Activated naive CD8-positive, alpha-beta T cell (primary cell): ENCODE measurements at regions not wholly inside any gene's neighbourhood (a gene's known extent, or its start where the extent isn't known, plus 50 kb on each side); places are given as distances from the start of the nearest gene placed in this dataset.
A peak's percentile ranks its signal among the peaks of the same experiment; 100 is the strongest.

Experiments
- H3K27ac Mint-ChIP-seq: one replicate; pipeline ENCODE4 v1.8.0; 2021; ENCODE audit warnings: mixed read lengths
- H3K27me3 Mint-ChIP-seq: one replicate; pipeline ENCODE4 v1.8.0; 2021; ENCODE audit warnings: mixed read lengths
- H3K36me3 Mint-ChIP-seq: one replicate; pipeline ENCODE4 v1.8.0; 2021; ENCODE audit warnings: mixed read lengths
- H3K4me1 Mint-ChIP-seq: one replicate; pipeline ENCODE4 v1.8.0; 2021; ENCODE audit warnings: low read depth, mixed read lengths
- H3K4me3 Mint-ChIP-seq: one replicate; pipeline ENCODE4 v1.8.0; 2021; ENCODE audit warnings: mild to moderate bottlenecking, mixed read lengths
- H3K9me3 Mint-ChIP-seq: one replicate; pipeline ENCODE4 v1.8.0; 2021; ENCODE audit warnings: low read depth, mixed read lengths

- Mint-ChIP-seq H3K9me3 (no peaks in the 10 kb centered on the region), H3K4me1 (no peaks in the 10 kb centered on the region), H3K4me3 (no peak overlapping the region), H3K36me3 (peaks cover 2% of the 10 kb centered on the region), H3K27me3 (peaks cover 2% of the 10 kb centered on the region), H3K27ac (no peak overlapping the region)
Measured at GRCh38 chr3:18135060-18135814, 289.9 kb downstream of the SATB1 start.

GRCh38 chr3:18134386-18135059 lies 290.6 kb downstream of the SATB1 start:
- no peaks in the 10 kb centered on the region for H3K4me1 Mint-ChIP-seq
- H3K27ac Mint-ChIP-seq = no peak overlapping the region
- H3K4me3 Mint-ChIP-seq = no peak overlapping the region
- no peaks in the 10 kb centered on the region for H3K9me3 Mint-ChIP-seq
- peaks cover 2% of the 10 kb centered on the region for H3K36me3 Mint-ChIP-seq
- peaks cover 2% of the 10 kb centered on the region for H3K27me3 Mint-ChIP-seq

- H3K36me3 Mint-ChIP-seq = peaks cover 2% of the 10 kb centered on the region
- no peak overlapping the region for H3K27ac Mint-ChIP-seq
- no peaks in the 10 kb centered on the region for H3K4me1 Mint-ChIP-seq
Measured at GRCh38 chr3:18132991-18133390, 292.1 kb downstream of the SATB1 start.

GRCh38 chr3:18127859-18128681 lies 297.1 kb downstream of the SATB1 start:
- no peaks in the 10 kb centered on the region for H3K9me3 Mint-ChIP-seq

More at GRCh38 chr3:18132991-18133390, 292.1 kb downstream of the SATB1 start:
- Mint-ChIP-seq H3K9me3 (no peaks in the 10 kb centered on the region), H3K4me3 (no peak overlapping the region), H3K27me3 (peaks cover 2% of the 10 kb centered on the region)

DNA sequence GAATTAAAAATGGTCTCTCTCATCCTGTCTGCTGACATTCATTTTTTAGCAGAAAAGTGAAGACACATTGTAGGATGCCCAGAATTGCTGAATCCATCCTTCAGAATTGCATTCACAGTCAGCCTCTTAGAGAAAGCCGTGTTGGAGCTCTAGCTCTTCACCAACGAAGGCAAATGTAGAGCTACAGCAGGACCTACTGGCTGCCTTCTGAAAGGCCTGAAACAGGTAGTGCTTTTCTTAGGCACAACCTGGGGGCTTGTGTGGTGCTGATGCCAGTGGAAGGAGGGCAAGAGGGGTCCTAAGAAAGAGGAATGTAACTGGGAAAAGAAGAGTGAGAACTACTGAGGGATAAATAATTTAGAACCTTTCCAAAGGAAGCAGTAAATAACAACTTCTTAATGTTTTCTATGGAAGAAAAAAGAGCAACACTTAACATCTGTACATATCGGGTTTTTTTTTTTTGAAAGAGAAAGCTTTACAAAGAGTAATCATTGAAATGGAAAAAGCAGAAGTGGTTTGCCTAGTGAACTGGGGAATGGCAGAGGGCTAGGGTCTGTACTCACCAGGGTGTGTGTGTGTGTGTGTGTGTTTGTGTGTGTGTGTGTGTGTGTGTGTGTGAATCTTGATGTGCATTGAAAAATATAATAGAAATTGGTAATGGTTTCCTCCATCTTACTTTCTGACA lies 297.8 kb downstream of the SATB1 start:
- H3K27ac Mint-ChIP-seq = no peak overlapping the region
- H3K4me3 Mint-ChIP-seq = no peak overlapping the region

More at GRCh38 chr3:18127859-18128681, 297.1 kb downstream of the SATB1 start:
- peaks cover 2% of the 10 kb centered on the region for H3K36me3 Mint-ChIP-seq
- no peak overlapping the region for H3K4me3 Mint-ChIP-seq
- no peak overlapping the region for H3K27ac Mint-ChIP-seq
- H3K4me1 Mint-ChIP-seq = peaks cover 2% of the 10 kb centered on the region
- no peaks in the 10 kb centered on the region for H3K27me3 Mint-ChIP-seq

DNA sequence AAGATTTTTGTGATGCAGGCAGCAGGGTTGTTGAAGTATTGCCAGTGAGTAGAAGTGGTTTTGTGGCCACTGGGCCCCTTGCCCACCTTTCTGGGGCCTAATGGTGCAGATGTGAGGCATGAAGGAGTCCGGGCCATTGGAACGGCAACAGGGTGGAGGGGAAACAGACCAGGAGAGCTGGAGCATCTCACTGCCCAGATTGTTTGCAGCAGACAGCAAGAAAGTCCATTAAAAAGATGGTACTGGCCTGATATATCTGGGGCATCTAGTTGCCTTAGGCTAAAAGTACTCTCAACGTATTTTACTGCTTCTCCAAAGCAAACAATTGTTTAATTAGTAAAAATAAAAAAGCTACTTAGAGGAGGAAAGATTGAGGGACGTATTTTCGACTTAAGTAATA lies 298.4 kb downstream of the SATB1 start:
- H3K4me3 Mint-ChIP-seq = no peak overlapping the region
- H3K36me3 Mint-ChIP-seq = no peaks in the 10 kb centered on the region
- no peaks in the 10 kb centered on the region for H3K9me3 Mint-ChIP-seq
- no peaks in the 10 kb centered on the region for H3K27me3 Mint-ChIP-seq
- peaks cover 2% of the 10 kb centered on the region for H3K4me1 Mint-ChIP-seq
- H3K27ac Mint-ChIP-seq = no peak overlapping the region

More for the DNA sequence above, 297.8 kb downstream of the SATB1 start:
- Mint-ChIP-seq H3K9me3 (no peaks in the 10 kb centered on the region), H3K36me3 (no peaks in the 10 kb centered on the region), H3K27me3 (no peaks in the 10 kb centered on the region), H3K4me1 (peaks cover 2% of the 10 kb centered on the region)

DNA sequence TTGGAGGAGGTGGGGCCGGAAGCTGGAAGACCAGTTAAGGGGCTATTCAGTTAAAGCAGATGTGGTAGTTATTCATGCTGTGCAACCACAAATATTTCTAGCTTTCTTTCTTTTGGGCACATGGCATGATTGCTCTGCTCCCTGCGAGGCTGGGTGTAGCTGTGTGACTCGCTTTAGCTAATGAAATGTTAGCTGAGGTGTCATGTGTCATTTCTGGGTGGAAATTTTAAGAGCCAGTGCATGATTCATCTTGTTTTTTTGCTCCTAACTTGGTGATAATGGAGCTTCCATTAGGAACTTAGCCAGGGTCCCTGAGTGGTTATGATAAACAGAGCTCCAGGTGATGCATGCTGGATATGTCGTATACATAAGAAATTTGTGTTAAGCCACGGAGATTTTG lies 300.6 kb downstream of the SATB1 start:
- no peaks in the 10 kb centered on the region for H3K36me3 Mint-ChIP-seq
- no peak overlapping the region for H3K27ac Mint-ChIP-seq
- H3K27me3 Mint-ChIP-seq = no peaks in the 10 kb centered on the region
- H3K9me3 Mint-ChIP-seq = no peaks in the 10 kb centered on the region
- no peak overlapping the region for H3K4me3 Mint-ChIP-seq
- peaks cover 2% of the 10 kb centered on the region for H3K4me1 Mint-ChIP-seq

GRCh38 chr3:18122264-18122663 lies 302.9 kb downstream of the SATB1 start:
- Mint-ChIP-seq H3K27ac (no peak overlapping the region), H3K36me3 (peaks cover 2% of the 10 kb centered on the region), H3K4me1 (peaks cover 2% of the 10 kb centered on the region)

DNA sequence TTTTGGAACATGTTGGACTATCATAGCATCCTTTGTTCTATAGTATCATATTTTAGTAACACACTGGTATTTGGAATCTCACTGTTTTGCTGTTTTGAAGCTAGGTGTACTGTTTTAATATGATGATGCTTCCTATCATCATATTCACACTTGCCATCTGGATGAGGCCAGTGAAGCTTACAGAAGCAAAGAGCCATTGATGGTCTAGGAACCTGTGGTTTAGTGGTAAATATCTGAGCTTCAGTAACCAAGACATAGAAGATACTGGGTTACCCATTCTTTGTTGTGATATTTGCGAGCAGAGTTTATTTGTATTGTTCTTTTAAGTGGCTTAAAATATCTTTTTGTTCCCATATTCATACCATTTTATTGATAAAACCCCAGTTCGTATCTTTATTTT lies 304.1 kb downstream of the SATB1 start:
- Mint-ChIP-seq H3K27ac (no peak overlapping the region), H3K9me3 (no peaks in the 10 kb centered on the region), H3K27me3 (no peaks in the 10 kb centered on the region), H3K4me3 (no peak overlapping the region), H3K4me1 (peaks cover 2% of the 10 kb centered on the region), H3K36me3 (peaks cover 2% of the 10 kb centered on the region)

More at GRCh38 chr3:18122264-18122663, 302.9 kb downstream of the SATB1 start:
- Mint-ChIP-seq H3K27me3 (no peaks in the 10 kb centered on the region), H3K9me3 (no peaks in the 10 kb centered on the region), H3K4me3 (no peak overlapping the region)

- Mint-ChIP-seq H3K27me3 (no peaks in the 10 kb centered on the region), H3K9me3 (no peaks in the 10 kb centered on the region), H3K4me3 (no peak overlapping the region), H3K4me1 (peaks cover 2% of the 10 kb centered on the region), H3K27ac (no peak overlapping the region), H3K36me3 (peaks cover 2% of the 10 kb centered on the region)
Measured at GRCh38 chr3:18119866-18120265, 305.3 kb downstream of the SATB1 start.

DNA sequence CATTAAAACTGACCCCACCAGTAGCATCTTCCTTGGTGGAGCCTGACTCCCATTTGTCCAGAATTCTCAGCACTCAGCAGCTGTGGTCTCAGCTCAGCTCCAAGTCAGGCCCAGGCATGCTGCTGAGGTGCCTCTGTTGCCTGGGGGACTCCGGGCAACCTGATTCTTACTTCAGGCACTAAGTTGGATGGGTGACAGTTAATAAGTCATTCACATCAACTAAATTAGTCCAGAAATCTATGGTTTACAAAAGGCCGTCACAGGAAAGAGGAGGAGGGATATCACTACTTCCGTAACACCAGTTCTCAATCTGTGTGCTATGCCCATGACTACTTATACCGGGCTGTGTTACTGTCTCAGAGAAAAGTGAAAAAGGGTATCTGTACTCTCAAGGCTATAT lies 310.2 kb downstream of the SATB1 start:
- no peaks in the 10 kb centered on the region for H3K27me3 Mint-ChIP-seq
- no peaks in the 10 kb centered on the region for H3K9me3 Mint-ChIP-seq
- peaks cover 9% of the 10 kb centered on the region for H3K4me1 Mint-ChIP-seq
- H3K36me3 Mint-ChIP-seq = peaks cover 2% of the 10 kb centered on the region
- no peak overlapping the region for H3K27ac Mint-ChIP-seq
- H3K4me3 Mint-ChIP-seq = no peak overlapping the region

DNA sequence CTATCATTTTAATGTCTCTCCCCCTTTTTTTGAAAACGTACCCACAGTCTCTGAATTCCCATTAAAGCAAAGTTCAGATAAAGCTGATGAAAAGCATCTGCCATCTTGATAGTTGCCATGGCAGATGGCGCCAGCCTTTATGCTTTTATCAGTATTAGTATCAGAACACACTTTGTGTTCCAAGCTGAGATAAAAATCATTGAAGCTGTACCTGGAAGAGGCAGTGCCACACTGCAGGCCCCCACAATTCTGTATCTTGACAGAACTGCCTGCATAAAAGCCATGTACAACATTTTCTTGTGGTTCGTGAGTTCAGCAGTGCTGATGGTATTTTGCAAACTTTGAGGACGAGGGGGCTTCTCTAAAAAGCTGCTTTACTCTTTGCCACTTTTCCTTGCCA lies 311.7 kb downstream of the SATB1 start:
- H3K27ac Mint-ChIP-seq = no peak overlapping the region
- H3K36me3 Mint-ChIP-seq = peaks cover 2% of the 10 kb centered on the region
- no peaks in the 10 kb centered on the region for H3K9me3 Mint-ChIP-seq
- H3K4me3 Mint-ChIP-seq = no peak overlapping the region
- peaks cover 9% of the 10 kb centered on the region for H3K4me1 Mint-ChIP-seq
- no peaks in the 10 kb centered on the region for H3K27me3 Mint-ChIP-seq

- Mint-ChIP-seq H3K4me1 (peaks cover 9% of the 10 kb centered on the region), H3K27ac (no peak overlapping the region), H3K9me3 (no peaks in the 10 kb centered on the region), H3K36me3 (peaks cover 2% of the 10 kb centered on the region), H3K27me3 (no peaks in the 10 kb centered on the region), H3K4me3 (no peak overlapping the region)
Measured at GRCh38 chr3:18112674-18113375, 312.3 kb downstream of the SATB1 start.

DNA sequence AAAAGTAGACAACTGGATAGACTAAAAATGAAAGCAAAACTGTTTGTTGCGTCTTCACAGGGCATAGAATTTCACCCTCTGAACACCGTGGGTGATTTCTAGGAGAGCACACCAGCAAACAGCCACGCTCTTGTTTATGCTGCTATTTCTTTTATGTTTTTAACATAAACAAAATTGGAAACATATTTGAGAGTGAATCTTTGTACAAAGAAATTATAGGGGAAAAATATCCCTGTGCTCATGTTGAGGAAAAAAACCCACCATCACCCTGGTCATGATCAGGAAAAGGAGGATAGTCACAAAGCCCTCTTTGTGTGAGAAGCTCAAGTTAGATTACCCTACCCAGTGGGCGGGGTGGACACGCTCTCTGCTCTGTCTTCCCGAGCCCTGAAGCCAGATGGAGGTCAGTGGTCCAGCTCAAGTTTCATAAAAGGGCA lies 313.3 kb downstream of the SATB1 start:
- H3K4me1 Mint-ChIP-seq = peaks cover 9% of the 10 kb centered on the region
- H3K36me3 Mint-ChIP-seq = no peaks in the 10 kb centered on the region
- peak overlapping the region; percentile 81 for H3K4me3 Mint-ChIP-seq
- H3K27me3 Mint-ChIP-seq = no peaks in the 10 kb centered on the region
- no peaks in the 10 kb centered on the region for H3K9me3 Mint-ChIP-seq
- H3K27ac Mint-ChIP-seq = no peak overlapping the region
